LNCAP (cell line): ENCODE measurements at regions not wholly inside any gene's neighbourhood (a gene's known extent, or its start where the extent isn't known, plus 50 kb on each side); places are given as distances from the start of the nearest gene placed in this dataset.

ENCODE experiments used
- CTCF ChIP-seq: fragments of 450-650 bp; IDR thresholded peaks from 2 replicates; pipeline ENCODE4 v1.5.1; 2017; ENCODE audit warnings: mild to moderate bottlenecking

GRCh38 chr3:127386490-127386889 is 98.6 kb upstream of the PRR20G start:
- no peak for TF ChIP-seq CTCF

- no peak for TF ChIP-seq CTCF
Observed at GRCh38 chr3:127385540-127385870, 97.7 kb upstream of the PRR20G start.

GRCh38 chr3:127384717-127385539 is 97.1 kb upstream of the PRR20G start:
- no peak for TF ChIP-seq CTCF

- TF ChIP-seq CTCF, result no peak
Observed at GRCh38 chr3:127383656-127384179, 95.9 kb upstream of the PRR20G start.

- TF ChIP-seq CTCF, result no peak
Observed at GRCh38 chr3:127377801-127378655, 90.2 kb upstream of the PRR20G start.

GRCh38 chr3:127375151-127375930 is 87.5 kb upstream of the PRR20G start:
- TF ChIP-seq CTCF, result no peak
